Activated CD8-positive, alpha-beta memory T cell treated with anti-CD3 and anti-CD28 coated beads for 1 hour (primary cell): ENCODE measurements at regions not wholly inside any gene's neighbourhood (a gene's known extent, or its start where the extent isn't known, plus 50 kb on each side); places are given as distances from the start of the nearest gene placed in this dataset.

ENCODE experiments used
- DNase-seq, 2 donors: peaks; one replicate each; pipeline ENCODE4 v3.0.0-alpha.2; 2020; ENCODE audit warnings: low read depth in 1 of 2; ENCODE audit errors: extremely low read depth in 1 of 2

GRCh38 chr5:116848954-116849581 is 274.4 kb upstream of the SEMA6A start:
- DNase-seq = no peak

DNA sequence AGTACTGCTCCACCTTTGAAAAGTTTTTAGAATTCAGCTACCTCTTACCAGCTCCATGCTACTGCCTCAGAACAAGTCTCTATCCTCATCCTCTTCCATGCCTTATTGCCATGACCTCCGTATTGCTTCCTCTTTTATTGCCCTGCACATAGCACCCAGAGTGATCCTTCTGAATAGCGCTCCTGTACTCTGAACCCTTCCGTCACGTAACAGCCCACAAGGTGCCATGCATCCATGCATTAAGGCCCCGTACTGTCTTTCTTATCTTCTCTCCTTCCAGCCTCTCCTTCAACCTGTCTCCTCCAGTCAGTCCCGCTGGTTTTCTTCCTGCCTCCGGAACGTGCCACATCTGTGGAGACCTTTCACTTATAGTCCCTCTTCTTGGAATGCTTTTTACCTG is 273.3 kb upstream of the SEMA6A start:
- no peak for DNase-seq

- no peak for DNase-seq
Observed at GRCh38 chr5:116844015-116844414, 269.4 kb upstream of the SEMA6A start.

GRCh38 chr5:116842514-116842961 is 267.9 kb upstream of the SEMA6A start:
- DNase-seq = no peak

GRCh38 chr5:116841734-116842133 is 267.1 kb upstream of the SEMA6A start:
- DNase-seq = no peak

GRCh38 chr5:116838011-116838536 is 263.5 kb upstream of the SEMA6A start:
- DNase-seq = no peak

GRCh38 chr5:116834796-116835515 is 260.3 kb upstream of the SEMA6A start:
- DNase-seq = no peak

- no peak for DNase-seq
Observed at GRCh38 chr5:116830079-116830478, 255.5 kb upstream of the SEMA6A start.

DNA sequence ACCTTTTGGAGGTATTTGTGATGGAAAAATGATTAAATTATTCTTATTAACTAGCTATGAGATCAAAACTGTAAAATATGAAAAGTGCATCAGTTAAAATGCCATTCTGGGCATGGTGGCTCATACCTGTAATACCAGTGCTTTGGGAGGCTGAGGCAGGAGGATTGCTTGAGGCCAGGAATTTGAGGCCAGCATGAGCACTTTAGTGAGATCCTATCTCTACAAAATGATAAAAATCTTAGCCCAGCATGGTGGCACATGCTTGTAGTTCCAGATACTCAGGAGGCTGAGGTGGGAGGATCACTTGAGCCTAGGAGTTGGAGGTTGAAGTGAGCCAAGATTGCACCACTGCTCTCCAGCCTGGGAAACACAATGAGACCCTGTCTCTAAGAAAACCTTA is 252.5 kb upstream of the SEMA6A start:
- DNase-seq = no peak

- no peak for DNase-seq
Observed at GRCh38 chr5:116825486-116825885, 250.9 kb upstream of the SEMA6A start.

- no peak for DNase-seq
Observed at GRCh38 chr5:116824751-116825438, 250.3 kb upstream of the SEMA6A start.

DNA sequence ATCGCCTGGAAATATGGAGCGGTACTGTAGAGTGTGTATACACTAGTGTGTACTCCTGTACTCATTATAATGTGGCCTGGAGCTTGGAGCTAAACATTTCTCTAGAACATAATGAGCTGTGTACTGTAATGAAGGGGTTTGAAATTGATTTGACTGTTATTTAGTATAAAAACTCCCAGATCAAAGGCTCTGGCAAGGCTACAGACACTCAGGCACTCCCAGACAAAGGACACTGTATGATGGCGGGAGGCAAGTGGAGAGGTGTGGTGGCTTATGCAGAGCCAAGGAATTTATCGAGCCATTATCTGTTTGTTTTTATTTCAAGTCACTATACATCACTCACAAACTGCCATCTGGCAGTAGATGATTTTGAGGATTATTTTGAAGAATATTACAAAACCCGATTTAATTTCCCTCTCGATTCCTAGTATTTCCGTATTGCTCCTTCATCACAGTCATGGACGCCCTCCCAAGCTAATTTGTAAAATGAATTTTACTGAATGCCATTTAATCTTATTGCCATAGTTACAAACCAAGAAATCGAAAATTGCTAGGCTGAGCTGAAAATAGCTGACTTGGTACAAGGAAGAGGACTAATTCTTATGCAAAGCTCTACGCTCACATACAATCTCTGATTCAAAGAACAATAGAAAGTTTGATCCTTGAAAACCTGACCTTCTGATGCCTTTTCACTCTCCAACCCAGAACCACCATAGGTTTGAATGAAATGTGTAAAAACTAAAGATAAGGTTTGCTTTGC is 240.2 kb upstream of the SEMA6A start:
- no peak for DNase-seq

GRCh38 chr5:116813906-116814305 is 239.3 kb upstream of the SEMA6A start:
- no peak for DNase-seq

DNA sequence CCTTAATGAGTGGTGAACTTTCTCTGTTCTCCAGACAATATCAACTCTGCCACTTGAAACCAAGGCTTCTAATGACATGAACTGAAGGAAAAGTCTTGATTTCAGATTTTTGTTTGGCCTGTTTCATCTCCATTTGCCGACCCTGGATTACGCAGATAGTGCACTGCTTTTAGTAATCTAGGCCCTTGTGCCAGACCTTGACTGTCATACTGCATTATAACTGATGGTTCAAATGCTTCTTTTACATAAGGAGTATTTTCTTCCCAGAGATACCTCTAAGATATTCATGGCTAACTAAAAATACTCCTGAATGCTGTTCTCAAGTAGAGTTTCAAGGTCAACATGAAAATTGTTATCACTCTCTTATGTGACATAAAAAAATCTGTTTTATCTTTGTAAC is 238.7 kb upstream of the SEMA6A start:
- no peak for DNase-seq

DNA sequence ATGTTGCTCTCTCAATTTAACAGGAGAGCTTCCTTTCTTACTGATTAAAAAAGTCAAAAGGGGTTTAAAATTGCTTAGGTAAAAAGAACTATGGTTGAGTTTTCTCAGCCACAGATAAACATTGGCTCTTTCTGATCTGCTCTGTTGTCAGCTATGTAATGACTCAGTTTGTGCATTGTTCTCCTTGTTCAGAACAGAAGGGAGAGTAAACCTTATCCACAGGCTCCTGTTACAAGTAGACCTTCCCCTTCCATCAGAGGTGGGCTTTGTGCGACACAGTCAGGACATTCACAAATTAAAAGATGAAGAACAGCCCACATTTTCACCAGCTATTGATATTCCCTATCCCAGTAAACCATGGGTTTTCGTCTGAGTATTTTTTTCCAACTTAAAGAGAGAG is 236.3 kb upstream of the SEMA6A start:
- no peak for DNase-seq

DNA sequence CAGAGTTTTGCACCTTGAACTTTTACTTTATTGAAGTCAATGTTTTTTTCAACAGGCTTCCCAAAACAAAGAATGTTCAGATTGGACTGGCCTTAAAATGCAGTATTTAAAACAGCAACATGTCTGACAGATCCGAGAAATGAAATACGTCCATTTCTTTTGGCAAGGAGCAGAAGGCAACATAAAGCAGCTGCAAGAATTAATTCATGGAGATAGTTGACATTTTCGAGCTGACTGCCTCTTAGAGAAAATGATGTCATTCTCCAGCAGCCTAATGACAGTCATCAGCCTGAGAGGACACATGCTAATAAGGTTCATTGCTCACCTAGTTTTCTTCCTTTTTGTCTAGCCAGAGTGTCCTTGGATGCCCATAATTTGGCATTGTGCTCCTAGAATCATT is 232.2 kb upstream of the SEMA6A start:
- no peak for DNase-seq

DNA sequence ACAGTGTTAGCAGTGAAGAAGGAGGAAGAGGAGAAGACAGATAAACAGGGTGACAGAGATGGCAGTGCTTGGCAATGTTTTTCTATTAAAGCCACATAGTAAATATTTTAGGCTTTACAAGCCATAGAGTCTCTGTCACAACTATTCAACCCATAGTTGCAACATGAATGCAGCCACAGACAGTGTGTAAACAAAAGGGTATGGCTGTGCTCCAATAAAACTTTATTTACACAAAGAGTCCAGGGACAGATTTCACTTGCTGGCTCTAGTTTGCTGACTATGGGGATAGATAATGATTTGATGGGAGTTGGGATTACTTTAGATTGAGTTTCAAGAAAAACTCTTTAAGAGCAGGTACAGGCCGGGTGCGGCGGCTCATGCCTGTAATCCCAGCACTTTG is 224.8 kb upstream of the SEMA6A start:
- DNase-seq = no peak

DNA sequence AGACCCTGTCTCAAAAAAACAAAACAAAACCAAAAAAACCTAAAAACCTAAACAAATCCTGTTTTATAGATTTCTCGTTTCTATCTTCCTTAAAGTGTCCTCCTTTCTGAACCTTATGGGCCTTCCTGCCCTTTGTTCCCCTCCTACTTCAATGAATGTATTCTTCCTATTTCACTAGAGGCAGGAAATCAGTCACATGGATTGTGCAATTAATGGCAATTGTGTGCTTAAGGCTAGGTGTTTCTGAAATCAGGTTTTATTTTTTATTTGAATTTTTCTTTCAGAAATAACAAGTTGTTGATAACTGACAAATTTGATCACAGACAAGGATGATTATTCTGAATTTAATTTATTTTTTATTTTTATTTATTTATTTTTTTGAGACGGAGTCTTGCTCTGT is 220.6 kb upstream of the SEMA6A start:
- no peak for DNase-seq

DNA sequence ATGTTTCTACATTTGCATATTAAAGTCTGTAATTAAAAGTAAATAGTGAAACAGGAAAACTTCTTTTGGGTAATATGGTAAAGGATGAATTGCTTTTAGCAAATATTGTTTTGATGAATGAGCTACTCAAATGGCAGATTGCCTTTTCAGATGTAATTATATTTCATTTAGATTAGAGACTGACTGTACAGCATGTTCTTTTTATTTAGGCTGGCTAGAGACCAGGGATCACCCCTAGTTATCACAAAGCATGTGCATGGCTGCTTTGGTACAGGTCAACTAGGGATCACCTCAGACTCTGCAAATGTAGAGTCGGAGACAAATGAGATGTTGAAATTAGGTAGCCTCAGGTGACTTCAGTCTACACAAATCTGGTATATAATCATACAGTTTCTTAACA is 214.9 kb upstream of the SEMA6A start:
- no peak for DNase-seq

GRCh38 chr5:116788851-116789403 is 214.3 kb upstream of the SEMA6A start:
- DNase-seq = no peak

DNA sequence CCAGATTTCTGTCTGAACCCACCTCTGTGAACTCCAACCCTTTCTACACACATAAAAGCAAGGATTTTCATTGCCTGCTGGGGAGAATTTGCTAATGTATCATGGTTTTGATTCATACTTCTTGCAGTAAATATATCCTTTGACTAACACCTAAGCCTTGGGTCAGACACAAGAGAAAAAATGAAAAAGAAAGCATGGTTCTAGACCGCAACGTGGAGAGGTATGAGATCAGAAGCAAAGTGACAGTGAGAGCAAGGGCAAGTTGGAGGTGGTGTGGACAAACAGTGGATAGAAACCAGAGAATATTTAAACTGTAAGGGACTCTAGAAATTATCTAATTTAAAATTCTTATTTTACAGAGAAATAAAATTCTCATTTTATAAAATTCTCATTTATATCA is 212.9 kb upstream of the SEMA6A start:
- DNase-seq = no peak
